Fibroblast of lung (primary cell): ENCODE measurements at regions not wholly inside any gene's neighbourhood (a gene's known extent, or its start where the extent isn't known, plus 50 kb on each side); places are given as distances from the start of the nearest gene placed in this dataset.

Experiments
- DNase-seq, 2 donors: peaks; one replicate each; pipeline versions ENCODE4 v3.0.0 to v3.0.0-alpha.2; 2010; ENCODE audit warnings: low read depth in 2 of 2
- H2AFZ ChIP-seq: 2 replicates; pipeline ENCODE4 v1.5.1; 2012; ENCODE audit warnings: low read length, control low read depth, inconsistent platforms
- H3K27ac ChIP-seq: 2 replicates; pipeline ENCODE4 v1.5.1; 2011; ENCODE audit warnings: low read length, control low read depth; ENCODE audit not compliant: insufficient read depth
- H3K27me3 ChIP-seq: 2 replicates; pipeline ENCODE4 v1.5.1; 2011; ENCODE audit warnings: mild to moderate bottlenecking, low read length; ENCODE audit not compliant: control insufficient read depth, insufficient read depth
- H3K36me3 ChIP-seq: 2 replicates; pipeline ENCODE4 v1.5.1; 2011; ENCODE audit warnings: low read length; ENCODE audit not compliant: control insufficient read depth, insufficient read depth
- H3K4me1 ChIP-seq: 2 replicates; pipeline ENCODE4 v1.5.1; 2011; ENCODE audit warnings: low read length; ENCODE audit not compliant: control insufficient read depth, insufficient read depth; ENCODE audit errors: extremely low read depth
- H3K4me2 ChIP-seq: 2 replicates; pipeline ENCODE4 v1.5.1; 2011; ENCODE audit warnings: low read length, control low read depth; ENCODE audit not compliant: insufficient read depth; ENCODE audit errors: extremely low read depth
- H3K4me3 ChIP-seq, 4 experiments: fragments of 200-600 bp in 1 of 4; sonication (generic) in 1 of 4; replicated peaks in 1 of 4; 2 replicates each; pipeline ENCODE4 v1.5.1; 2011 to 2016; ENCODE audit warnings: low read length in 4 of 4, low read depth in 3 of 4, mild to moderate bottlenecking in 3 of 4, control low read depth in 2 of 4, inconsistent platforms in 1 of 4, mixed read lengths in 1 of 4; ENCODE audit not compliant: insufficient read depth in 1 of 4; ENCODE audit errors: control extremely low read depth in 1 of 4
- H3K79me2 ChIP-seq: 2 replicates; pipeline ENCODE4 v1.5.1; 2012; ENCODE audit warnings: mild to moderate bottlenecking, low read length, inconsistent platforms; ENCODE audit not compliant: control insufficient read depth, insufficient read depth
- H3K9ac ChIP-seq: 2 replicates; pipeline ENCODE4 v1.5.1; 2011; ENCODE audit warnings: mild to moderate bottlenecking, low read length, control low read depth; ENCODE audit not compliant: insufficient read depth
- H3K9me3 ChIP-seq: 2 replicates; pipeline ENCODE4 v1.5.1; 2012; ENCODE audit warnings: low read depth, low read length; ENCODE audit not compliant: control insufficient read depth, insufficient read depth
- H4K20me1 ChIP-seq: 2 replicates; pipeline ENCODE4 v1.5.1; 2011; ENCODE audit warnings: low read length; ENCODE audit not compliant: control insufficient read depth, insufficient read depth; ENCODE audit errors: extremely low read depth
- CTCF ChIP-seq, 2 donors: IDR thresholded peaks in 1 of 2; conservative IDR thresholded peaks in 1 of 2; 1 replicate in 1 of 2; 2 replicates in 1 of 2; pipeline ENCODE4 v1.5.1; 2011 to 2012; ENCODE audit warnings: low read length in 2 of 2, control low read depth in 1 of 2, inconsistent platforms in 1 of 2, low read depth in 1 of 2, mild to moderate bottlenecking in 1 of 2
- EZH2 ChIP-seq: IDR thresholded peaks from 2 replicates; pipeline ENCODE4 v1.5.1; 2012; ENCODE audit warnings: low read length, control low read depth, mild to moderate bottlenecking; ENCODE audit errors: missing control alignments

GRCh38 chr1:105436589-105437259 is 1619.8 kb upstream of the PRMT6 start:
- DNase-seq = no peak
- TF ChIP-seq CTCF (conservative IDR thresholded peaks at IDR 0.05 in 1 of 2, IDR thresholded peaks at IDR 0.05 in 1 of 2; ENCODE audit: low read depth in 1 of 2, low read length in 2 of 2) = no peak
- no peak for TF ChIP-seq EZH2
- Histone ChIP-seq H3K27ac (no peak overlapping the region), H3K4me3 (no peak overlapping the region), H3K9me3 (no peaks in the 10 kb centered on the region), H3K27me3 (no peaks in the 10 kb centered on the region), H3K36me3 (no peaks in the 10 kb centered on the region), H2AFZ (no peak overlapping the region), H3K4me2 (no peak overlapping the region), H3K9ac (no peak overlapping the region), H3K79me2 (no peaks in the 10 kb centered on the region), H3K4me1 (no peaks in the 10 kb centered on the region), H4K20me1 (no peaks in the 10 kb centered on the region)

- Histone ChIP-seq H3K4me3 (no peak overlapping the region), H3K79me2 (no peaks in the 10 kb centered on the region), H4K20me1 (no peaks in the 10 kb centered on the region), H2AFZ (no peak overlapping the region), H3K9me3 (no peaks in the 10 kb centered on the region), H3K4me2 (no peak overlapping the region), H3K27ac (no peak overlapping the region), H3K36me3 (no peaks in the 10 kb centered on the region), H3K27me3 (no peaks in the 10 kb centered on the region), H3K4me1 (no peaks in the 10 kb centered on the region), H3K9ac (no peak overlapping the region)
- DNase-seq = no peak
- TF ChIP-seq CTCF (conservative IDR thresholded peaks at IDR 0.05 in 1 of 2, IDR thresholded peaks at IDR 0.05 in 1 of 2; ENCODE audit: low read depth in 1 of 2, low read length in 2 of 2) = no peak
- TF ChIP-seq EZH2 = no peak
Observed at GRCh38 chr1:105437847-105438246, 1618.6 kb upstream of the PRMT6 start.

- H3K9ac ChIP-seq = no peak overlapping the region
- H3K9me3 ChIP-seq = no peaks in the 10 kb centered on the region
- H3K4me1 ChIP-seq = no peaks in the 10 kb centered on the region
- H3K4me2 ChIP-seq = no peak overlapping the region
- H2AFZ ChIP-seq = no peak overlapping the region
- DNase-seq = no peak
- H3K27ac ChIP-seq = no peak overlapping the region
- H3K36me3 ChIP-seq = no peaks in the 10 kb centered on the region
- no peaks in the 10 kb centered on the region for H3K79me2 ChIP-seq
- no peaks in the 10 kb centered on the region for H3K27me3 ChIP-seq
- H3K4me3 ChIP-seq = no peak overlapping the region
- no peaks in the 10 kb centered on the region for H4K20me1 ChIP-seq
- no peak for TF ChIP-seq EZH2
- no peak for TF ChIP-seq CTCF (conservative IDR thresholded peaks at IDR 0.05 in 1 of 2, IDR thresholded peaks at IDR 0.05 in 1 of 2; ENCODE audit: low read depth in 1 of 2, low read length in 2 of 2)
Observed at GRCh38 chr1:105442901-105443300, 1613.6 kb upstream of the PRMT6 start.
